Adrenal gland (tissue), 9 donors: ENCODE measurements at regions not wholly inside any gene's neighbourhood (a gene's known extent, or its start where the extent isn't known, plus 50 kb on each side); places are given as distances from the start of the nearest gene placed in this dataset.

Experiments used
- DNase-seq, 7 donors: peaks; one replicate each; pipeline ENCODE4 v3.0.0-alpha.2; 2019 to 2020
- H3K27ac ChIP-seq, 5 donors: fragments of 200-600 bp; sonication (generic) in 4 of 5; 1 replicate in 3 of 5; 2 replicates in 2 of 5; pipeline versions ENCODE4 v1.5.1 to v1.8.0; 2016 to 2020; ENCODE audit warnings: mild to moderate bottlenecking in 1 of 5
- H3K27me3 ChIP-seq: fragments of 200-600 bp; 2 replicates; pipeline ENCODE4 v1.8.0; 2021
- H3K36me3 ChIP-seq, 2 donors: fragments of 200-600 bp; replicated peaks in 1 of 2; 1 replicate in 1 of 2; 2 replicates in 1 of 2; pipeline versions ENCODE4 v1.5.1 to v1.8.0; 2018 to 2022
- H3K4me1 ChIP-seq, 2 donors: fragments of 200-600 bp; replicated peaks in 1 of 2; 1 replicate in 1 of 2; 2 replicates in 1 of 2; pipeline versions ENCODE4 v1.5.1 to v1.8.0; 2018 to 2021
- H3K4me3 ChIP-seq, 4 donors: fragments of 200-600 bp; sonication (generic) in 3 of 4; one replicate each; pipeline ENCODE4 v1.5.1; 2016 to 2018
- H3K9me3 ChIP-seq, 3 donors: fragments of 200-600 bp; sonication (generic) in 1 of 3; replicated peaks in 1 of 3; 1 replicate in 2 of 3; 2 replicates in 1 of 3; pipeline versions ENCODE4 v1.5.1 to v1.8.0; 2016 to 2021
- POLR2A ChIP-seq, 2 donors: fragments of 450-650 bp; IDR thresholded peaks; one replicate each; pipeline ENCODE4 v1.6.1; 2017; ENCODE audit warnings: antibody characterized with exemption in 2 of 2, mild to moderate bottlenecking in 2 of 2, moderate library complexity in 1 of 2
- WGBS, 4 donors: extraction: QIAGEN DNeasy Blood & Tissue Kit in 2 of 4; methylation state at CpG; one replicate each; pipeline versions ENCODE4 v1.1.5 to v1.1.7; 2013 to 2017; 5-methylcytosine and 5-hydroxymethylcytosine counted together
- intact Hi-C, 2 donors: fragments of 100-400 bp; cut with DNase I; formaldehyde crosslinking; loops; one replicate each; pipeline versions ENCODE4 v1.14.1 to v1.15.0; 2022 to 2023
- TF ChIP-seq, protein P1 (sequence below), 6 experiments: fragments of 450-650 bp in 4 of 6; fragments of 200-600 bp in 2 of 6; sonication (generic) in 1 of 6; IDR thresholded peaks; 1 replicate in 5 of 6; 2 replicates in 1 of 6; pipeline versions ENCODE4 v1.5.1 to v1.8.0; 2016 to 2021; ENCODE audit warnings: antibody characterized with exemption in 6 of 6, mild to moderate bottlenecking in 2 of 6, moderate library complexity in 1 of 6
- donor health status: healthy with polysubstance abuse.
- donor health status: Bipolar disorder and iron deficiency.
- donor health status: DM: yes; HTN: yes; CAD: no.
- donor health status: DM: no; HTN: no; CAD: no.
- donor health status: DM: no; HTN: no; CAD: no.

DNA sequence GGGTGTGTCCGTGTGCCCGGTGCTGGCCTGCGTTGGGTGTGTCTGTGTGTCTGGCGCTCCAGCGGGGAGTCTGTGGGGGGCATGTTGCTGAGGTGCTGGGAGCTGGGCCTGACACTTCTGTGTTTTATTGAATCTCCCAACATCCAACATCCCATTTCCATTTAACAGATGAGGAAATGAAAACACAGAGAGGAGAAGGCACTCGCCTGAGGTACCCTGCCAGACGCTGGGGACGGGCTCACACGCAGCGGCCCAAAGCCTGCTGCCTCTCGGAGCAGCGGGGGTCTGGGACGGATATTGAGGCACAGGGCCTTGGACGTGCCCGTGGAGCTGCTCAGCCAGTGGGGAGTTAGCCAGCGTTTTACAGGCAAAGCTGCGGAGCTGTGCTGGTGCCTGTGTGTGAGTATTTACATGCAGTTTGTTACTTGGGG is 133.9 kb downstream of the DNAJB6 start:
- WGBS, 4 donors, result 84 to 94% (median 88%) methylated on average over 15 to 17 of the region's 17 CpGs
- Histone ChIP-seq H3K36me3 (no peaks in the 10 kb centered on the region), H3K9me3 (no peaks in the 10 kb centered on the region), H3K4me1 (no peaks in the 10 kb centered on the region), H3K27ac (no peak overlapping the region), H3K27me3 (no peaks in the 10 kb centered on the region), H3K4me3 (no peak overlapping the region)
- intact Hi-C loops, result no loop called here
- DNase-seq, result peak in 1 of 7 donors; percentile 17
- TF ChIP-seq, protein P1, sequence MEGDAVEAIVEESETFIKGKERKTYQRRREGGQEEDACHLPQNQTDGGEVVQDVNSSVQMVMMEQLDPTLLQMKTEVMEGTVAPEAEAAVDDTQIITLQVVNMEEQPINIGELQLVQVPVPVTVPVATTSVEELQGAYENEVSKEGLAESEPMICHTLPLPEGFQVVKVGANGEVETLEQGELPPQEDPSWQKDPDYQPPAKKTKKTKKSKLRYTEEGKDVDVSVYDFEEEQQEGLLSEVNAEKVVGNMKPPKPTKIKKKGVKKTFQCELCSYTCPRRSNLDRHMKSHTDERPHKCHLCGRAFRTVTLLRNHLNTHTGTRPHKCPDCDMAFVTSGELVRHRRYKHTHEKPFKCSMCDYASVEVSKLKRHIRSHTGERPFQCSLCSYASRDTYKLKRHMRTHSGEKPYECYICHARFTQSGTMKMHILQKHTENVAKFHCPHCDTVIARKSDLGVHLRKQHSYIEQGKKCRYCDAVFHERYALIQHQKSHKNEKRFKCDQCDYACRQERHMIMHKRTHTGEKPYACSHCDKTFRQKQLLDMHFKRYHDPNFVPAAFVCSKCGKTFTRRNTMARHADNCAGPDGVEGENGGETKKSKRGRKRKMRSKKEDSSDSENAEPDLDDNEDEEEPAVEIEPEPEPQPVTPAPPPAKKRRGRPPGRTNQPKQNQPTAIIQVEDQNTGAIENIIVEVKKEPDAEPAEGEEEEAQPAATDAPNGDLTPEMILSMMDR (IDR thresholded peaks at IDR 0.05), result no peak
- no peak for TF ChIP-seq POLR2A (IDR thresholded peaks at IDR 0.05)

DNA sequence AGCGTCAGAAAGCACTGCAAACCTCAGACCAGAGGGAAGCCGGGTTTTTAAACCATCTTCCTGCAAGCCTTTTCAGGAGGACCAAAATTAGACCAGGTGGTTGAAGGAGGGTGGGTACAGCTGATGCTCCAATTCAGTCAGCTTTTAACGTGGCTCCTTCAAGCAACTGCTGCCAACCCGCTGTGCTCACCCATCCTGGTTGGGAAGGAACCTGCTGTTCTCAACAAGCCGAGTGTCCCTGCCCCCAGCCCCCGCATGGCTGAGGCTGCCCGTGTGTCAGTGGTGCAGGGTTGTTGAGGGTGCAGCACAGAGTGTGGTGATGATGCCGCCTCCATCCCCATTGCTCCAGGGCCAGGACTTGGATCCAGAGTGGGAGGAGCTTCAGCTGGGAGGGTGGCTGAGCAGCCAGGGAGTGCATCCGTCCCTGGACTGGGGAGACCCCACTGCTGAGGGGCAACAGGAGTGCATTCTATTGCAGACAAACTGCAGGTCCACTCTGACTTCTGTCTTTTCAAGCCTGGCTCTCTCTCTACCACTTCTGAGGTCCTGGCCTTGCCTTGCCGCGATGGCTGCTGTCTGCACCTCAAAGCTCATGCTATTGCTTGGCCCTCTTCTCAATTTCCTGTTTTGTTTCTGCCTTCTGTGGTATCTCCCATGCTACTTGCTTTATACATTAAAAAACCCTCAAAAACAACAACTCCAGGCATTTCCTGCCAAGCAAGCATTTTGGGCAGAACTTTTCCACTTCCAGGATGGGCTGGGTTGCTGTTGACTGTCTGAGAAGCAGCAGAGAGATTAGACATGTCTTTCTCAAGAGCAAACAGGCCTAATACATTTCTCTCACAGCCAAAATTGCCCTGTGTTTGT is 134.7 kb downstream of the DNAJB6 start:
- Histone ChIP-seq H3K4me1 (no peaks in the 10 kb centered on the region), H3K4me3 (no peak overlapping the region), H3K27ac (no peak overlapping the region), H3K9me3 (no peaks in the 10 kb centered on the region), H3K27me3 (no peaks in the 10 kb centered on the region), H3K36me3 (no peaks in the 10 kb centered on the region)
- DNase-seq, result peak in 1 of 7 donors; percentile 23
- intact Hi-C loops, result no loop called here
- 55 to 73% (median 66%) methylated on average over 8 to 11 of the region's 11 CpGs for WGBS, 4 donors
- TF ChIP-seq POLR2A (IDR thresholded peaks at IDR 0.05), result no peak
- TF ChIP-seq, protein P1 (IDR thresholded peaks at IDR 0.05), result no peak

DNA sequence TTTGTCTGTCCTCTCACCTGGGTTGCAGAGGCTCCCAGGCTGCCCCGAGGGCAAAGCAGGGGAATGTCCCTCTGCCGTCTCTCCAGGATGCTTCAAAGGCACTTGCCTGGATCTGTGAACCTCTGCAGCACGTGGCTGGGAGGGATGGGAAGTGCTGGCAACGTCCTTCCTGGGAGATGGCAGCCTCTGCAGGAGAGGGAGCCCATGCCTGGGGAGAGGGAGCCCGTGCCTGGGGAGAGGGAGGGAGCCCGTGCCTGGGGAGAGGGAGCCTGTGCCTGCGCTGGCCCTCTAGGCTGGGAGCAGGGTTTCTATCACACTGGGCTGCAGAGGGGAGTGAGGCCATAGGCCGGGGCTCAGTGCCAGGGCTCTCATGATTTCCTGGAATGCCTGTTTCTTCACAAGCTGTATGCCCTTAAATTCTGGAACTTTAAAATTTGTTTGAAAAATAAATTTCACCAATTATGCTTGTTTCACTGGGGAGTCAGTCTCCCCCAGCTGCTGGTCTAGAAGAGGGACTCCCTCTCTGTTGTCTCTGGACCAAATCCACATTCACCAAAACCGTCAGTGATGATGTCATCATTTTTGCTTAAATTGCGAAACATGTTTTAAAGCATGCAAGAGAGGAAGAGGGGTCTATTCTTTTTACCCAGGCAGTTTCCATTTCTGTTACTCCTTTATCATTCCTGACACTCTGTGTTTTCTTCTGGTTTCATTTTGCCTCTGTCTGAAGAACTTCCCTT is 135.7 kb downstream of the DNAJB6 start:
- 65 to 86% (median 73%) methylated on average over 5 to 10 of the region's 10 CpGs for WGBS, 4 donors
- Histone ChIP-seq H3K27ac (no peak overlapping the region), H3K36me3 (no peaks in the 10 kb centered on the region), H3K4me3 (no peak overlapping the region), H3K9me3 (no peaks in the 10 kb centered on the region), H3K27me3 (no peaks in the 10 kb centered on the region), H3K4me1 (no peaks in the 10 kb centered on the region)
- no peak for TF ChIP-seq POLR2A (IDR thresholded peaks at IDR 0.05)
- TF ChIP-seq, protein P1 (IDR thresholded peaks at IDR 0.05), result no peak
- intact Hi-C loops, result no loop called here
- peak in 1 of 7 donors; percentile 18 for DNase-seq

DNA sequence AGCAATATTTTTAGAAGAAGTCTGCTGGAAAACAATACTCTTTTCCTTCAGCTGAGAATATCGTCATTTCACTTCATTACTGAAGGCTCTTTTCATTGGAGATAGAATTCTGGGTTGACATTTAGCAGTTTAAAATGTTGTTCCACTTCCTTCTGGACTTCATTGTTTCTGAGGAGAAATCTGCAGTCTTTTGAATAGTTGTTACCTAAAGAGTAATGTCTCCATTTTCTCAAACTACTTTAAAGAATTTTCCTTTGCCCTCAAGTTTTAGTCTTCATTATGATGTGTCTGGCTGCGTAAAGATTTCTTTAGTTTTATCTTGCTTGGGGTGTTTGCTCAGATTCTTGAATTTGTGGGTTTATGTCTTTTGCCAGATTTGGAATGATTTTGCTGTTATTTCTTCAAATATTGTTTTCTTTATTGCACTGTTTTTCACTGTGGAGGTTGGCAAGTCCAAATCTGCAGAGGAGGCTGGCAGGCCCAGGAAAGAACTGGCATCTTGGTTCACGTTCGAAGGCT is 136.3 kb downstream of the DNAJB6 start:
- no peak for TF ChIP-seq POLR2A (IDR thresholded peaks at IDR 0.05)
- TF ChIP-seq, protein P1 (IDR thresholded peaks at IDR 0.05), result no peak
- DNase-seq, result no peak
- Histone ChIP-seq H3K27me3 (no peaks in the 10 kb centered on the region), H3K9me3 (no peaks in the 10 kb centered on the region), H3K36me3 (no peaks in the 10 kb centered on the region), H3K4me3 (no peak overlapping the region), H3K27ac (no peak overlapping the region), H3K4me1 (no peaks in the 10 kb centered on the region)
- WGBS, 4 donors, result 71 to 86% (median 73%) methylated on average over 4 of the region's 4 CpGs
- intact Hi-C loops, result no loop called here
